H1 (cell line): ENCODE measurements at regions not wholly inside any gene's neighbourhood (a gene's known extent, or its start where the extent isn't known, plus 50 kb on each side); places are given as distances from the start of the nearest gene placed in this dataset.

Experiments used
- CTCF ChIA-PET: fragments of 300-600 bp; sonication (Branson Sonifier 250); formaldehyde crosslinking; loops from one replicate; lab custom pipeline; 2021; ENCODE audit not compliant: partially characterized antibody; lab: Charles Lee
- POLR2A ChIA-PET: fragments of 300-600 bp; sonication (Branson Sonifier 250); formaldehyde crosslinking; loops from one replicate; lab custom pipeline; 2021; ENCODE audit warnings: inconsistent platforms; ENCODE audit not compliant: partially characterized antibody; lab: Charles Lee
- DNase-seq, 2 experiments: peaks; one replicate each; pipeline versions ENCODE4 v3.0.0 to v3.0.0-alpha.2; 2010 to 2022; ENCODE audit warnings: low spot score in 2 of 2, low read depth in 1 of 2, mixed read lengths in 1 of 2
- FAIRE-seq: peaks from 2 replicates; lab custom pipeline; 2011; peaks lifted over from hg19 to GRCh38; lab: Jason Lieb, UNC
- H2AFZ ChIP-seq: 2 replicates; pipeline ENCODE4 v1.8.1; 2012; ENCODE audit warnings: low read length, inconsistent platforms
- H2AK5ac ChIP-seq: 2 replicates; pipeline ENCODE4 v1.6.1; 2013; ENCODE audit warnings: low read depth, low read length
- H2BK120ac ChIP-seq: replicated peaks from 2 replicates; pipeline ENCODE3; 2013; ENCODE audit warnings: low read depth, low read length, inconsistent platforms
- H2BK12ac ChIP-seq: 2 replicates; pipeline ENCODE4 v1.6.1; 2013; ENCODE audit warnings: low read depth, low read length
- H2BK15ac ChIP-seq: 2 replicates; pipeline ENCODE4 v1.6.1; 2013; ENCODE audit warnings: low read length
- H2BK20ac ChIP-seq: 2 replicates; pipeline ENCODE4 v1.6.1; 2013; ENCODE audit warnings: low read length
- H2BK5ac ChIP-seq: 2 replicates; pipeline ENCODE4 v1.6.1; 2013; ENCODE audit warnings: low read depth, low read length
- H3K14ac ChIP-seq: 2 replicates; pipeline ENCODE4 v1.6.1; 2013; ENCODE audit warnings: inconsistent platforms; ENCODE audit not compliant: insufficient read length
- H3K18ac ChIP-seq: 2 replicates; pipeline ENCODE4 v1.6.1; 2013; ENCODE audit warnings: low read length; ENCODE audit errors: extremely low read depth
- H3K23ac ChIP-seq: 2 replicates; pipeline ENCODE4 v1.6.1; 2013; ENCODE audit warnings: inconsistent platforms; ENCODE audit not compliant: insufficient read length
- H3K23me2 ChIP-seq: 2 replicates; pipeline ENCODE4 v1.6.1; 2013; ENCODE audit warnings: low read depth, low read length
- H3K27ac ChIP-seq: 2 replicates; pipeline ENCODE4 v1.6.1; 2011; ENCODE audit warnings: low read depth, low read length, inconsistent platforms
- H3K27me3 ChIP-seq, 4 experiments: replicated peaks in 1 of 4; 1 replicate in 1 of 4; 2 replicates in 3 of 4; pipeline versions ENCODE4 v1.6.1 to v1.8.1; 2011 to 2013; ENCODE audit warnings: low read length in 3 of 4, mild to moderate bottlenecking in 3 of 4, inconsistent platforms in 2 of 4, mixed read lengths in 2 of 4, moderate library complexity in 1 of 4; ENCODE audit not compliant: control insufficient read depth in 3 of 4, insufficient read depth in 3 of 4; ENCODE audit errors: extremely low read depth in 1 of 4
- H3K36me3 ChIP-seq, 4 experiments: 2 replicates each; pipeline versions ENCODE4 v1.6.1 to v1.8.1; 2011 to 2013; ENCODE audit warnings: mild to moderate bottlenecking in 4 of 4, low read length in 3 of 4, moderate library complexity in 2 of 4, control low read depth in 1 of 4, inconsistent platforms in 1 of 4; ENCODE audit not compliant: insufficient read depth in 4 of 4, control insufficient read depth in 2 of 4
- H3K4ac ChIP-seq: replicated peaks from 2 replicates; pipeline ENCODE3; 2013; ENCODE audit warnings: low read length, low read depth, mixed read lengths, inconsistent platforms; ENCODE audit not compliant: insufficient read length
- H3K4me1 ChIP-seq, 4 experiments: replicated peaks in 1 of 4; 1 replicate in 1 of 4; 2 replicates in 3 of 4; pipeline versions ENCODE4 v1.6.1 to v1.8.1; 2011 to 2013; ENCODE audit warnings: low read length in 3 of 4, inconsistent platforms in 2 of 4, mixed read lengths in 1 of 4; ENCODE audit not compliant: insufficient read depth in 4 of 4, control insufficient read depth in 3 of 4
- H3K4me2 ChIP-seq, 2 experiments: 2 replicates each; pipeline versions ENCODE4 v1.6.1 to v1.8.1; 2011 to 2013; ENCODE audit warnings: low read depth in 2 of 2, low read length in 2 of 2, control low read depth in 1 of 2, inconsistent platforms in 1 of 2, mild to moderate bottlenecking in 1 of 2; ENCODE audit not compliant: insufficient read depth in 1 of 2
- H3K4me3 ChIP-seq, 4 experiments: fragments of 200-600, 300-600 bp in 1 of 4; sonication (generic), shearing (Covaris generic), sonication (Bioruptor Twin) in 1 of 4; 2 replicates each; pipeline versions ENCODE4 v1.5.1 to v1.8.1; 2011 to 2016; ENCODE audit warnings: low read length in 4 of 4, low read depth in 3 of 4, control low read depth in 2 of 4, inconsistent platforms in 2 of 4, mild to moderate bottlenecking in 2 of 4, mixed read lengths in 1 of 4, moderate library complexity in 1 of 4; ENCODE audit not compliant: insufficient read depth in 2 of 4; ENCODE audit errors: extremely low read depth in 1 of 4
- H3K56ac ChIP-seq: replicated peaks from 2 replicates; pipeline ENCODE3; 2013; ENCODE audit warnings: low read depth, mild to moderate bottlenecking, mixed read lengths, low read length, inconsistent platforms; ENCODE audit not compliant: insufficient read length
- H3K79me1 ChIP-seq: 2 replicates; pipeline ENCODE4 v1.6.1; 2013; ENCODE audit warnings: low read depth, low read length, control low read depth
- H3K79me2 ChIP-seq, 2 experiments: 2 replicates each; pipeline versions ENCODE4 v1.6.1 to v1.8.1; 2012 to 2013; ENCODE audit warnings: low read length in 2 of 2, mild to moderate bottlenecking in 2 of 2, inconsistent platforms in 1 of 2; ENCODE audit not compliant: insufficient read depth in 2 of 2, control insufficient read depth in 1 of 2
- H3K9ac ChIP-seq, 4 experiments: replicated peaks in 1 of 4; 1 replicate in 1 of 4; 2 replicates in 3 of 4; pipeline versions ENCODE4 v1.6.1 to v1.8.1; 2011 to 2013; ENCODE audit warnings: low read depth in 3 of 4, low read length in 3 of 4, control low read depth in 2 of 4, mild to moderate bottlenecking in 2 of 4, moderate library complexity in 2 of 4, inconsistent platforms in 1 of 4; ENCODE audit errors: extremely low read depth in 1 of 4
- H3K9me3 ChIP-seq, 2 experiments: 2 replicates each; pipeline versions ENCODE4 v1.6.1 to v1.8.1; 2012 to 2013; ENCODE audit warnings: mild to moderate bottlenecking in 2 of 2, moderate library complexity in 2 of 2, control low read depth in 1 of 2, inconsistent platforms in 1 of 2, low read depth in 1 of 2, low read length in 1 of 2, mixed read lengths in 1 of 2; ENCODE audit not compliant: insufficient read depth in 2 of 2
- H4K20me1 ChIP-seq, 2 experiments: replicated peaks in 1 of 2; 2 replicates each; pipeline versions ENCODE3 to v1.8.1; 2011 to 2013; ENCODE audit warnings: inconsistent platforms in 2 of 2, low read length in 2 of 2, mild to moderate bottlenecking in 1 of 2; ENCODE audit not compliant: insufficient read depth in 2 of 2, control insufficient read depth in 1 of 2
- H4K5ac ChIP-seq: 2 replicates; pipeline ENCODE4 v1.6.1; 2013; ENCODE audit warnings: low read length, low read depth, mixed read lengths, inconsistent platforms; ENCODE audit not compliant: insufficient read length
- H4K8ac ChIP-seq: 2 replicates; pipeline ENCODE4 v1.8.0; 2013; ENCODE audit warnings: mild to moderate bottlenecking, moderate library complexity, low read length, inconsistent platforms; ENCODE audit not compliant: insufficient read depth; ENCODE audit errors: extremely low read depth
- H4K91ac ChIP-seq: replicated peaks from 2 replicates; pipeline ENCODE3; 2013; ENCODE audit warnings: low read length, mixed read lengths, inconsistent platforms; ENCODE audit not compliant: insufficient read length
- CTBP2 ChIP-seq: IDR thresholded peaks from 2 replicates; pipeline ENCODE4 v1.7.0; 2011; ENCODE audit warnings: borderline replicate concordance, mild to moderate bottlenecking, moderate library complexity, mixed read lengths, low read length; ENCODE audit not compliant: insufficient read depth, insufficient read length
- EGR1 ChIP-seq: IDR thresholded peaks from 2 replicates; pipeline ENCODE4 v1.6.1; 2011; ENCODE audit warnings: low read depth, low read length, borderline replicate concordance
- GABPA ChIP-seq: IDR thresholded peaks from 2 replicates; pipeline ENCODE4 v1.6.1; 2011; ENCODE audit warnings: mild to moderate bottlenecking, low read length, moderate library complexity, borderline replicate concordance; ENCODE audit not compliant: insufficient read depth
- HDAC2 ChIP-seq, 2 experiments: fragments of 300-600 bp in 1 of 2; sonication (generic) in 1 of 2; IDR thresholded peaks; 2 replicates each; pipeline ENCODE4 v1.6.1; 2011 to 2012; ENCODE audit warnings: low read depth in 2 of 2, low read length in 2 of 2, mild to moderate bottlenecking in 2 of 2, moderate library complexity in 2 of 2, borderline replicate concordance in 1 of 2, inconsistent platforms in 1 of 2
- PHF8 ChIP-seq: fragments of 200-600 bp; sonication (generic); conservative IDR thresholded peaks from 2 replicates; pipeline ENCODE4 v1.7.1; 2012; ENCODE audit warnings: low read depth, mild to moderate bottlenecking, inconsistent platforms, low read length, moderate library complexity
- POLR2A ChIP-seq, 2 experiments: IDR thresholded peaks; 1 replicate in 1 of 2; 2 replicates in 1 of 2; pipeline ENCODE4 v1.6.1; 2011; ENCODE audit warnings: low read depth in 2 of 2, low read length in 2 of 2, mild to moderate bottlenecking in 2 of 2; ENCODE audit errors: control extremely low read depth in 1 of 2
- POLR2AphosphoS5 ChIP-seq: IDR thresholded peaks from 2 replicates; pipeline ENCODE4 v1.6.1; 2011; ENCODE audit warnings: low read depth, low read length
- SAP30 ChIP-seq: fragments of 300-600 bp; sonication (generic); IDR thresholded peaks from 2 replicates; pipeline ENCODE4 v1.7.1; 2012; ENCODE audit warnings: low read length, moderate library complexity, mild to moderate bottlenecking, inconsistent platforms; ENCODE audit not compliant: insufficient read depth, insufficient replicate concordance
- SIX5 ChIP-seq: IDR thresholded peaks from 2 replicates; pipeline ENCODE4 v1.6.1; 2011; ENCODE audit warnings: mild to moderate bottlenecking, low read depth, low read length
- SP2 ChIP-seq: IDR thresholded peaks from 2 replicates; pipeline ENCODE4 v1.6.1; 2012; ENCODE audit warnings: mild to moderate bottlenecking, low read length, inconsistent platforms
- TAF1 ChIP-seq: IDR thresholded peaks from 2 replicates; pipeline ENCODE4 v1.6.1; 2011; ENCODE audit warnings: mild to moderate bottlenecking, low read depth, low read length
- TCF12 ChIP-seq: IDR thresholded peaks from 2 replicates; pipeline ENCODE4 v1.6.1; 2011; ENCODE audit warnings: low read depth, mild to moderate bottlenecking, low read length
- WGBS, 2 experiments: shearing (Covaris generic) in 1 of 2; methylation state at CpG; one replicate each; pipeline versions ENCODE4 v1.1.6 to v1.1.7; 2013 to 2015; ENCODE audit warnings: low lambda C conversion rate in 2 of 2, mixed read lengths in 2 of 2, inconsistent platforms in 1 of 2, low coverage in 1 of 2, missing lambda C conversion rate in 1 of 2; ENCODE audit not compliant: insufficient replicate concordance in 2 of 2, insufficient coverage in 1 of 2, insufficient read length in 1 of 2; ENCODE audit errors: extremely low coverage in 1 of 2, missing lambda C conversion rate in 1 of 2; 5-methylcytosine and 5-hydroxymethylcytosine counted together
- TF ChIP-seq, protein P1 (sequence below): IDR thresholded peaks from 2 replicates; pipeline ENCODE4 v1.6.1; 2012; ENCODE audit warnings: inconsistent platforms

DNA sequence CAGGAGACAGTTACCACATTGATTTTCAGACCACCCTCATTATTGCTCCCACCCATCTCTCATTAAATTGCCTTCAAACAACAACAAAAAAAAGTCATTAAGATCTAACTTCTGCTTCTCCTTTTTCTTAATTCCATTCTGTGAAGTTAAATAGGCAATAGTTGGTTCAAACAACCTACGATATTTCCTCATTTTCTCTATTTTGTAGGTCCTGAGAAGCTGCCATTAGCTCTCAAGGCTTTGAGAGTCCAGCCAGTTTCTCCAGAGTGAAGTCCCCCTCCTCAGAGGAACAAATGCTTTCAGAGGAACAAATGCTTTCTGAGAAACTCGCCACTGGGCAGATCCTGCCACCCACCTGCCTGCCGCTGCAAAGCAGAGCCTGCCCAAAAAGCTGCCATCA, 125.6 kb downstream of the ETS2 start:
- Histone ChIP-seq H3K4me3 (no peak overlapping the region), H2BK120ac (no peak overlapping the region), H3K56ac (no peak overlapping the region), H3K9me3 (0 out of 4 replicates have a peak, but pooled peaks cover 0 to 6% of the 10 kb centered on the region in 2 experiments), H3K9ac (no peak overlapping the region), H2AFZ (no peak overlapping the region), H3K14ac (no peak overlapping the region), H4K20me1 (no peaks in the 10 kb centered on the region), H3K27me3 (no peaks in the 10 kb centered on the region), H3K79me1 (no peaks in the 10 kb centered on the region), H2AK5ac (no peak overlapping the region), H2BK12ac (no peak overlapping the region), H3K4me1 (no peaks in the 10 kb centered on the region), H2BK5ac (no peak overlapping the region), H4K5ac (no peak overlapping the region), H4K91ac (no peak overlapping the region), H3K4ac (no peak overlapping the region), H3K23me2 (no peaks in the 10 kb centered on the region), H3K23ac (no peak overlapping the region), H2BK20ac (no peak overlapping the region), H3K18ac (no peak overlapping the region), H2BK15ac (no peak overlapping the region), H3K27ac (no peak overlapping the region), H3K4me2 (no peak overlapping the region), H4K8ac (no peak overlapping the region), H3K79me2 (no peaks in the 10 kb centered on the region), H3K36me3 (no peaks in the 10 kb centered on the region)
- no peak for DNase-seq
- no peak for FAIRE-seq
- 100% methylated on average over 2 of the region's 3 CpGs; no CpG with 5 or more reads in 1 of the 2 experiments for WGBS, 2 experiments
- ChIA-PET POLR2A (no interaction called here), CTCF (no interaction called here)
- TF ChIP-seq PHF8: no peak
- no peak for TF ChIP-seq SIX5
- TF ChIP-seq POLR2AphosphoS5: no peak
- TF ChIP-seq SP2: no peak
- no peak for TF ChIP-seq HDAC2 (IDR thresholded peaks at IDR 0.05; ENCODE audit: borderline replicate concordance in 1 of 2, low read depth in 2 of 2, low read length in 2 of 2)
- no peak for TF ChIP-seq SAP30
- TF ChIP-seq, protein P1, sequence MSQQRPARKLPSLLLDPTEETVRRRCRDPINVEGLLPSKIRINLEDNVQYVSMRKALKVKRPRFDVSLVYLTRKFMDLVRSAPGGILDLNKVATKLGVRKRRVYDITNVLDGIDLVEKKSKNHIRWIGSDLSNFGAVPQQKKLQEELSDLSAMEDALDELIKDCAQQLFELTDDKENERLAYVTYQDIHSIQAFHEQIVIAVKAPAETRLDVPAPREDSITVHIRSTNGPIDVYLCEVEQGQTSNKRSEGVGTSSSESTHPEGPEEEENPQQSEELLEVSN: no peak
- TF ChIP-seq EGR1: no peak
- no peak for TF ChIP-seq CTBP2
- TF ChIP-seq TAF1: no peak
- no peak for TF ChIP-seq TCF12
- no peak for TF ChIP-seq POLR2A (IDR thresholded peaks at IDR 0.05; ENCODE audit: control extremely low read depth in 1 of 2, low read depth in 2 of 2, low read length in 2 of 2)
- TF ChIP-seq GABPA: no peak
